AG09319 (cell line): ENCODE measurements at regions not wholly inside any gene's neighbourhood (a gene's known extent, or its start where the extent isn't known, plus 50 kb on each side); places are given as distances from the start of the nearest gene placed in this dataset.

Experiments used
- DNase-seq: peaks from one replicate; pipeline ENCODE4 v3.0.0-alpha.2; 2010; ENCODE audit warnings: low read depth; ENCODE audit errors: extremely low read depth
- CTCF ChIP-seq: IDR thresholded peaks from 2 replicates; pipeline ENCODE4 v1.5.1; 2011; ENCODE audit warnings: low read depth, mild to moderate bottlenecking, inconsistent platforms, low read length, moderate library complexity

- TF ChIP-seq CTCF: no peak
- DNase-seq: no peak
Observed at GRCh38 chr6:9272671-9273070, 837.3 kb upstream of the SLC35B3 start.

GRCh38 chr6:9266741-9267140 is 831.4 kb upstream of the SLC35B3 start:
- TF ChIP-seq CTCF: no peak
- DNase-seq: no peak

GRCh38 chr6:9257215-9257614 is 821.9 kb upstream of the SLC35B3 start:
- DNase-seq: no peak
- no peak for TF ChIP-seq CTCF

- no peak for DNase-seq
- TF ChIP-seq CTCF: no peak
Observed at GRCh38 chr6:9254251-9254650, 818.9 kb upstream of the SLC35B3 start.

- TF ChIP-seq CTCF: no peak
- no peak for DNase-seq
Observed at GRCh38 chr6:9252799-9253198, 817.5 kb upstream of the SLC35B3 start.

GRCh38 chr6:9250852-9251251 is 815.5 kb upstream of the SLC35B3 start:
- DNase-seq: no peak
- peak; percentile 59 for TF ChIP-seq CTCF

- no peak for TF ChIP-seq CTCF
- DNase-seq: no peak
Observed at GRCh38 chr6:9248133-9248532, 812.8 kb upstream of the SLC35B3 start.
